Gastrocnemius medialis (tissue), 4 donors: ENCODE measurements at regions not wholly inside any gene's neighbourhood (a gene's known extent, or its start where the extent isn't known, plus 50 kb on each side); places are given as distances from the start of the nearest gene placed in this dataset.

Experiments used
- CTCF ChIP-seq, 5 experiments: fragments of 450-650 bp in 3 of 5; fragments of 200-600 bp in 2 of 5; sonication (generic) in 2 of 5; IDR thresholded peaks in 4 of 5; conservative IDR thresholded peaks in 1 of 5; 1 replicate in 4 of 5; 2 replicates in 1 of 5; pipeline ENCODE4 v1.5.1; 2016 to 2019; ENCODE audit warnings: antibody characterized with exemption in 5 of 5, mild to moderate bottlenecking in 3 of 5, moderate library complexity in 3 of 5
- POLR2A ChIP-seq, 2 donors: fragments of 450-650 bp; IDR thresholded peaks; one replicate each; pipeline ENCODE4 v1.6.1; 2017; ENCODE audit warnings: antibody characterized with exemption in 2 of 2, mild to moderate bottlenecking in 2 of 2, moderate library complexity in 2 of 2

- no peak for TF ChIP-seq CTCF (IDR thresholded peaks at IDR 0.05 in 4 of 5, conservative IDR thresholded peaks at IDR 0.05 in 1 of 5)
- TF ChIP-seq POLR2A (IDR thresholded peaks at IDR 0.05): no peak
Observed at GRCh38 chr5:17443333-17444130, 54.5 kb upstream of the TAF11L2 start.
